Transverse colon (tissue), 4 donors: ENCODE measurements at regions not wholly inside any gene's neighbourhood (a gene's known extent, or its start where the extent isn't known, plus 50 kb on each side); places are given as distances from the start of the nearest gene placed in this dataset.

Source experiments
- EP300 ChIP-seq: sonication (generic); formaldehyde crosslinking; IDR thresholded peaks from one replicate; pipeline ENCODE4 v1.6.1; 2017; ENCODE audit warnings: antibody characterized with exemption, low read depth
- POLR2AphosphoS5 ChIP-seq, 3 donors: sonication (generic); formaldehyde crosslinking; IDR thresholded peaks; one replicate each; pipeline ENCODE4 v1.6.1; 2016; ENCODE audit warnings: antibody characterized with exemption in 3 of 3
- TF ChIP-seq, protein P1 (sequence below), 5 experiments: fragments of 200-600 bp in 3 of 5; fragments of 450-650 bp in 2 of 5; sonication (generic) in 3 of 5; IDR thresholded peaks; 1 replicate in 2 of 5; 2 replicates in 3 of 5; pipeline ENCODE4 v1.5.1; 2016 to 2017; ENCODE audit warnings: antibody characterized with exemption in 5 of 5, inconsistent platforms in 3 of 5, mild to moderate bottlenecking in 2 of 5, moderate library complexity in 1 of 5

DNA sequence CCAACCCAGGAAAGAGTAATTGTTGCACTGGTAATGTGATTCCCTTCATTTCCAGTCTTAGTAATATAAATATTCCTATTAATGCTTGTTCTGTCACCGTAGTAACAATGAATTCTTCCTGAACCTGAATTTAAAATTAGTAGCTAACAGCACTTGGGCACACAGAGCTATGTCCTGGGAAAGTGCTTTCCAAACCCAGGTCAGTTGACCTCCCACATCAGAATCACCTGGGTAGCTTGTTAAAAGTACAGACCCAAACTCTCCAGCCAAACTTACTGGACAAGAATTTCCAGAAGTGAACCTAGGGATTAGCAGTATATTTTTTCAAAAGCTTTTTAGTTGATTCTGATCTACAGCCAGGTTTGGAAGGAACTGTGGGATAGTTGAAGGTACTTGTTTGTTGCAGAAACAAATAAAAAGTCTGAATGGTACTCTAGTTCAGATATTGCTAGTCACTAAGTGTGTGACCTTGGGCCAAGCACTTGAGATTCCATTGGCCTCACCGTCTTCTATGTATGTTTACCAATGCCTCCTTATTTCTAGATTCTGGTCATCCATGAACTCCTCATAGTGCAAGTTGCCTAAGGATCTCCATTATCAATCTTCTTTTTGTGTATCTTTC, 192.9 kb upstream of the CNKSR2 start:
- TF ChIP-seq, protein P1, sequence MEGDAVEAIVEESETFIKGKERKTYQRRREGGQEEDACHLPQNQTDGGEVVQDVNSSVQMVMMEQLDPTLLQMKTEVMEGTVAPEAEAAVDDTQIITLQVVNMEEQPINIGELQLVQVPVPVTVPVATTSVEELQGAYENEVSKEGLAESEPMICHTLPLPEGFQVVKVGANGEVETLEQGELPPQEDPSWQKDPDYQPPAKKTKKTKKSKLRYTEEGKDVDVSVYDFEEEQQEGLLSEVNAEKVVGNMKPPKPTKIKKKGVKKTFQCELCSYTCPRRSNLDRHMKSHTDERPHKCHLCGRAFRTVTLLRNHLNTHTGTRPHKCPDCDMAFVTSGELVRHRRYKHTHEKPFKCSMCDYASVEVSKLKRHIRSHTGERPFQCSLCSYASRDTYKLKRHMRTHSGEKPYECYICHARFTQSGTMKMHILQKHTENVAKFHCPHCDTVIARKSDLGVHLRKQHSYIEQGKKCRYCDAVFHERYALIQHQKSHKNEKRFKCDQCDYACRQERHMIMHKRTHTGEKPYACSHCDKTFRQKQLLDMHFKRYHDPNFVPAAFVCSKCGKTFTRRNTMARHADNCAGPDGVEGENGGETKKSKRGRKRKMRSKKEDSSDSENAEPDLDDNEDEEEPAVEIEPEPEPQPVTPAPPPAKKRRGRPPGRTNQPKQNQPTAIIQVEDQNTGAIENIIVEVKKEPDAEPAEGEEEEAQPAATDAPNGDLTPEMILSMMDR (IDR thresholded peaks at IDR 0.05) = no peak
- TF ChIP-seq POLR2AphosphoS5 (IDR thresholded peaks at IDR 0.05) = no peak
- TF ChIP-seq EP300 = no peak
